Medulla oblongata (tissue), 1 donor: ENCODE measurements at regions not wholly inside any gene's neighbourhood (a gene's known extent, or its start where the extent isn't known, plus 50 kb on each side); places are given as distances from the start of the nearest gene placed in this dataset.

Source experiments
- DNase-seq: peaks from one replicate; pipeline ENCODE4 v3.0.0-alpha.2; 2015; ENCODE audit errors: extremely low spot score

DNA sequence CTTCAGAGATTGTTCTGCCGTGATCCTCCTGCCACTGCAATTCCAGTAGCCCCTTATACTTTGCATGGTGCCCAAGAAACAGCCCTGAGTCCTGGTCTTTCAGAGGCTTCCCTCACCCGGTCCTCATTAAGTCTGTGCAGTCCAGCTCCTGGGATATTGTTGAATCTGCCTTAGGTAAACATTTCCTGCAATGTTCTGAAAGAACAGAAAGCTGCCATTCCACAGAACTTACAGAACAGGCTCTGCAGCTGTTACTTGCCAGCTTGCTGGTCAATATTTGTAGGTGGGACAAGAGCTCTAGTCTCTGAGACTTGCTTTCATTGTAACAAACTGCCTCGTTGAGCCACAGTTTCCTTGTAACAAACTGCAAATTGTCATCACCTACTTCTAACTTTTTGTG, 115.0 kb upstream of the KIF5B start:
- DNase-seq, result no peak

DNA sequence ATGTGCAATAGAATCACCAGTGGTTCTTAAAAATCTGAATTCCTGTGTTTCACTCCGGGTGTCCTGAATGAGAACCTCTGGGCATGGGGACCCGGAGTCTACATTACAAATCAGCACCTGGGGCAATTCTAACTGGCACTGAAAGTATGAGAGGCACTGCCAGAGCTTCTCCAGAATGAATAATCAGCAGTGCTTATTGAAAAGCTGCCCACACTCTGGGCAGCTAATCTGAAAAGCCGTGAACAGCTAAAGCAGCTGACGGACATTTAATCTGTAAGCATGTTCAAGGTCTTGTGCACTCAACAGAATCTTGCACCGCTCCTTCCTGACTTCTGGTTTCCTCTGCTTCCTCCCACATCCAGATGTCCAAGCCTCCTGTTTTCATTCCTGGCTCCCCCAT, 113.3 kb upstream of the KIF5B start:
- DNase-seq, result no peak

DNA sequence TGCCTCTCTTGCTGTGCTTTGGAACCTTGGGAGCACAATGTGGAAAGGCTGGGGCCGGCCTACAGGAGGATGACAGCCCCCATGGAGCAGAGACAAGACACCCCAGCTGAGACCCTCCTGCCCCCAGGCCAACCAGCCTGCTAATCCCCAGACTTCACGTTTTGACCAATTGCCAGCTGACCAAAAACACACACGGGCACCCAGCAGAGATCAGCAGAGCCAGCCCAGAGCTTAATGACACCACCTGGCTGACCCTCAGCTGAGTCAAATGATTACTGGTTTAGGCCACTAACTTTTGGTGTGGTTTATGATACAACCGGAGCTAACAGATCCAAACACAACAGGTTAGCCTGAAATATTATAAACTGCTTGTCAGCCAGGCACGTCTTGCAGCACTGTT, 111.2 kb upstream of the KIF5B start:
- DNase-seq, result no peak

DNA sequence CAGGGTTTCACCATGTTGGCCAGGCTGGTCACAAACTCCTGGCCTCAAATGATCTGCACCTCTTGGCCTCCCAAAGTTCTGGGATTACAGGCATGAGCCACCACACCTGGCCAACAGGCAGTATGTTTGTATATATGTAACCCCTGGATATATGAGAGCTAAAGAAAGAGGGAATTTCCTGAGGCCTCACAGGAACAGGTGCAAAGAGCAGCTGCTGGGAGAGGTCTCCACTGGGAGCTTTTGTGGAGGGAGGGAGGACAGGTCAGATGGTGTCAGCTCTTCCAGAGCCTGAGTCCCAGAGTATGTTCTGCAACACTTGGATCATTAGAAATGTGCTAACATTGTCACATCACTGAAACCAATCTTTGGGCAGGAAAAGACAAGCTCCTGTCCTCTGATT, 110.1 kb upstream of the KIF5B start:
- DNase-seq, result no peak

DNA sequence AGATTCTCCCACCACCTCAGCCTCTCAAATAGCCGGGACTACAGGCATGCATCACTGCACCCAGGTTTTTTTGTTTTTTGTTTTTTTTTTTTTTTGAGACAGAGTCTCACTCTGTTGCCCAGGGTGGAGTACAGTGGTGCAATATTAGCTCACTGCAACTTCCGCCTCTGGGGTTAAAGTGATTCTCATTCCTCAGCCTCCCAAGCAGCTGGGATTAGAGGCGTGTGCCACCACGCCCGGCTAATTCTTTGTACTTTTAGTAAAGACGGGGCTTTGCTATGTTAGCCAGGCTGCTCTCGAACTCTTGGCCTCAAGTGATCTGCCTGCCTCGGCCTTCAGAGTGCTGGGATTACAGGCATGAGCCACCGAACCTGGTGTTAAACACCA, 107.5 kb upstream of the KIF5B start:
- DNase-seq, result no peak

DNA sequence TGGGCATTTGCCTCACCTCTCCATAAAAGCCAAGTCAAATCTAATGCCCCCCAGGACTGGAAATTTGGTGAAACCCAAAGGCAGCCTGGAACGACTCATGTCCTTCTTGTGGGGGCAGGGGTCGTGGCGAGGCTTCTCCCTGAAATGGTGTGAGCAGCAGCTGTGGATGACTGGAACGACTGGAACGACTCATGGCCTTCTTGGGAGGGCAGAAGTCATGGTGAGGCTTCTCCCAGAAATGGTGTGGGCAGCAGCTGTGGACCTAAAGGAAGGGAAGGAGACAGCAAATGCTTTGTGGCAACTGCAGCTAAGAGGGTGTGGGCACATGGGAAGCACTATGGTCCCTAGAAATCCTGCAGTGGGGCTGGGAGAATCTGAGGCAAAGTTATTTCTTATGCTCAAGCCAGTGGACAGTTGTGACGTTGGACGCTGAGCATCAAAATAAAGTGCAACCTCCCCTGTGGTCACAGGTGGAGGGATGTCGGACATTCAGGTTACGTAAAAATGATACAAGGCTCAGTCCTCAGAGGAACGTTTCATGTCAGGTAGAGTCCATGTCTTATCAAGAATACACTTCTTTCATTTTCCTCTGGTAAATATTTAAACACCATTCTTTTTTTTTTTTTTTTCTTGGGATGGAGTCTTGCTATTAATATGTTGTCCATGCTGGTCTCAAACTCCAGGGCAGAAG, 107.0 kb upstream of the KIF5B start:
- DNase-seq, result no peak

DNA sequence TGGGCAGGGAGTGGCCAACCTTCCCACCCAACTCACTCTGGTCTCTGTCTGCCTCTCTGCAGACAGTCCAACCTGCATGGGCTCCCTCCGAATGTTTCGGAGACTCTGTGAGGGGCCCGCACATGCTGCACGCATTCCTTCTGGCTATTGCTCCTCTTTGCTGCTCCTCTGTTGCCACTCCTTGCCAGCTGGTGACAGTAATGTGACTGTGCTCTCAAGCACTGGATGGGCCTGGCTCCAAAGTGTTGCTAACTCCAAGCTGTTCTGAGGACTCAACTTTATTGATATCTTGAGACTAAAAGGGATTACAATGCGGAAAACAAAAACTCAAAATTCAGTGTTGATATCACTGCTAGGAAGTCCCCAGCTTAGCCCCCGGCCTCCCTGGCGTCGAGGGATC, 105.4 kb upstream of the KIF5B start:
- no peak for DNase-seq

DNA sequence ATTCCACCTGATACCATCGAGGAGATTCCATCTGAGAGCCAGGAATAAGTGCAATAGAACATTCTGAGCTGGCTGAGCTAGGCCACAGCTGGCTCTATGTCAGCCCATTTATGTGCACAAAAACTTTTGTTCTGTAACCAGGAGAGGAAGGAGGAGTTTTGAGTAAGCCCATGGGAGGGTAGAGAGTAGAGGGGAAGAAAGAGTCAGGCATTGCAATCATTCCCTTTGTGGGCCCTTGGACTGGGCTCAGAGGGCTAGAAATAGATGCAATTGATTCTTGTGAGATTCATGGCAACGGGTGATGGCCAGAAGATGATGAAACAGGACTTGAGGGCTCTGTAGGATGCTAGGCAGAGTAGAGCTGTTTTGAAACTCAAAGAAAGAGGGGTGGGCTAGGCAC, 104.6 kb upstream of the KIF5B start:
- no peak for DNase-seq

DNA sequence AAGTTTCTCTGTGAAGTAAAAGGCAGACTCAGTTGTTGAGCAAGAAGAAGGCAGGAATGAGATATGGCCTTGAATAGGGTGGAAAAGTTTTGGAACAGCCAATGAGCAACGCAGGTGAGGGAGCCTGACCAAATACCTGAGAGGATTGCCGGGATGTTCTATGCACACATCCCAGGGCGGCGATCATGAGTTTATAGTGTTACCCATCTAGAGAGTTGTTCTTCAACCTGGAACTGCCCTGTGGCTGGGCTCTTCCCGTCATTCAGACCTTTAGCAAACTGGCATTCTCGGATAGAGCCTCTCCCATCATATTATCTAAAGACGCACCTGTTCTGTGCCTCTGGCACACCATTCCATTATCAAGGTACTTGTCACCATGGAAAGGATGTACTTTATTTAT, 103.0 kb upstream of the KIF5B start:
- DNase-seq, result no peak

DNA sequence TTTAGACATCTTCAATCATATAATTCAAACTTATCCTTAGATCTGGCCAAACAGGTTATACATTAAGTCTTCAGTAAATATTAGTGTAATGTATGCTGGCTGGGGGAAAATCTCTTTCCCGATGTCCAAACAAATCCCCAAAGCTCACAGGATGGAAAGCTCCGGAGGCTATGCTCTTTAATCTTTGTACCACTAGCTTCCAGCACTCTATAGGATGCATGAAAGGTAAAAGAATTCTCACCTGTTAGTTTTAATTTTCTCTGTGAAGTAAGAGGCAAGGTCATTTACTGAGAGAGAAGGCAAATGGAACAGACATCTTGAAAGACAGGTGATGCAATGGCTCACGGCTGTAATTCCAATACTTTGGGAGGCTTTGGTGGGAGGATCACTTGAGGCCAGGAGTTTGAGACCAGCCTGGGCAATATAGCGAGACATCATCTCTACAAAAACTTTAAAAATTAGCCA, 99.8 kb upstream of the KIF5B start:
- no peak for DNase-seq

DNA sequence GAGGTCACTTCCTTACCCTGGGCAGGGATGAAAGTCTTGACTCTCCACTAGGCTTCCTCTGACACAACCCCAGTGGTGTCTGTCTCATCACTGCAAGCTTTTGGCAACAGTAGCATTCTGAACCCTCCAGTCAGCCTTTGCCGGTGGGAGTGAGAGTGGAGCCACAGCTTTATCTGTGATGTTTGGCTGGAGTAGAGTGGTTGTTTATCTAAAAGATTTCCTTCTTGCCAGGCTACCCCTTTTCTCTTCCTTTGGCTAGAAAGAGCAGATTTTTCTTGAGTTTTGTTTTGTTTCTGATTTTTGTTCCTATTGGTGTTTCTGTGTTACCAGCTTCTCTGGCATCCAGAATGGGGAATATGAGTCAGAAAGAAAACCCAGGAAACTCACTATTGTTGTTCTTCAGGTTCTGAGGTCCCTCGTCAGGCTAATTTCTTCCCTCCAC, 98.9 kb upstream of the KIF5B start:
- DNase-seq, result no peak

DNA sequence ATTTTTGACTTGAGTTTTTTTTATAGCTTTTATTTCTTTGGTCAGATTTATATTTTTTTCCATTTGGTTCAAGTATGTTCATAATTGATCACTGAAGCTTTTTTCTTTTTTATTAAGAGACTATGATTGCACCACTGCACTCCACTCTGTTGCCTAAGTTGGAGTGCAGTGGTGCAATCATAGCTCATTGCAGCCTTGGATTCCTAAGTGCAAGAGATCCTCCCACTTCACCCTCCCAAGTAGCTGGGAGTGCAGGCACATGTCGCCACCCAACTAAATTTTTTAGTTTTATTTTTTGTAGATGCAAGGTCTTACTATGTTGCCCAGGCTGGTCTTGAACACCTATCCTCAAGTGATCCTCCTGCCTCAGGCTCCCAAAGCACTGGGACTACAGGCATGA, 97.7 kb upstream of the KIF5B start:
- no peak for DNase-seq

DNA sequence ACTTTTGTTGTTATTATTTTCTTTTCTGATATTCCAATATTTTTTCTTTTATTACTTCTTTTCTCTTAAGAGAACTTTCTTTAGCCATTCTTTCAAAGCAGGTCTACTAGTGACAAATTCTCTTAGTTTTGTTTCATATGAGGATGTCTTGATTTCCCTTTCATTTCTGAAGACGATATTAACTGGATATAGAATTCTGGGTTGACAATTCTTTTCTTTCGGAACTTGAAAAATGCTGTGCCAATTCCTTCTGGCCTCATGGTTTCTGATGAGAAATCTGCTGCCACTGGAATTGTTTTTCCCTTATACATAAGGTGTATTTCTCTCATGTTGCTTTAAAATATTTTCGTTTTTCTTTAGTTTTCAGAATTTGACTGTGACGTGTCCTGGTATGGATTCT, 97.0 kb upstream of the KIF5B start:
- no peak for DNase-seq

DNA sequence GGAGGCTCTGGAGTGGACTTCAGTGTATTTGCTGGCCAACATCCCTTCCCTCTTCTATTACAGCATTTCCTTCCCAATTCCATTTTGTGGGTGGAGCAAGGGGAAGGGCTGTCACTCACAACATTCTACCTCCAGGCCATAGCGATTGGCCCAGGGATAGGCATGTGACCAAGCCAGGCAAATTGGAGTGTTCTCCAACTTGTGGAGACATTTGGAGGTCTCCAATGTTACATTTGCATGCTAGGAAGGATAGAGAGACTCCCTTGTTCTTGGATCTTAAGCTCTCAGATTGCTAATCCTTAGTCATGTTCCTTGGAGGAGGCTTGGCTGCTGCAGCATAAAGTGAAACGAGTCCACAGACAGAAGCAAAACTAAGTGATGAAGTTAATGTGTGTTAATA, 95.6 kb upstream of the KIF5B start:
- no peak for DNase-seq

DNA sequence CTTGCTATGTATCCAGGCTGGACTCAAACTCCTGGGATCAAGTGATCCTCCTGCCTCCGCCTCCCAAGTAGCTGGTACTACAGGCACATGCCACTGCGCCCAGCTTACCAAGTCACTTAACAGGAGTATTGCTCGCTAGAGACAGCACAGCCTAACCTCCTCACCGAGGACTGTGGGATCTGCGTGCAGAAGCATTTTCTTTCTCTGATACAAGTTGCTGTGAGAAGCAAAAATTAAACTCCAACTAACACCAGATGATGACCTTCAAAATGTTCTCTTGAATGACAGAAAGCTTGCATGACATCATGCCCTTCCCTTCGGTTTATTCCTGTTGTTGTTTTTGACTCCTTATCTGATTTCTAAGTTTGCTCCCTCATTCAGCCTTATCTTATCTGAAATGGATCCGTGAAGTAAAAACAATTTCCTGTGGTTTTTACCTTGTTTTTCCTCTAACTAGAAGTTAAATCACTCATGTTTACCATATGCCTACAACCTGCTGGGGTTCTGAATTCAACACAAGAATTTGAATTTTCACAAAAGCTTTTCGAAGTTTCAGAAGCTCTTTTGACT, 94.4 kb upstream of the KIF5B start:
- no peak for DNase-seq

DNA sequence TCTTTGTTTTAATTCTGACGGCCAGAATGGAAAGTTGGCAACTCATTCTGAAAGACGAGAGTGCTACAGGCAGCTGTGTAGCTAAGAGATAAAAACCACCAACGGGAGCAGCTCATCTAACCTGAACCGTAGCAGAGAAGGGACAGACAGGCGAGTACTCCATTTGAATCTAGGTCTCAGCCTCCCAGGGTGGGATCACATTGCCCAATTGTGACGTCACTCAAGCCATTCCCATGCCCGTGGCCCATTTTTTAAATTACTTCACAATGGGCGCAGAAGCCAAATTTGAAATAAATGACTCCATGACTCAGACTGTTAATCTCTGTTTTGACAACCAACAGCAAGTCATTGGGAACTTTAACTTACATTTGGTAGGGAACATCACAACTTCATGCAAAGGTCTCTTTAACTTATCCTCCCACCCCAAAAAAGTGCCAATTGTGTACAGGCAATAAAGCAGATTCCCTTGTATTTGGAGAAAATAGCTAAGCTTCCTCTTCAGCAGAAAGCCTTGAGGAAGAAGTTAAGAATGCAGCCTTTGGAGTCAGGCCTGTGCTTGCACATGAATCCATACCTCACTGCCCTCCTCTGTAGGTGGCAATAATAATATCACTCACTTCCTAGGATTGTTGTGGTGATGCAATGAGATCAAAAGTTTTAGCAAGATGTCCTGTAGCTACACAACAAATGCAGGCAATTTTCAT, 93.2 kb upstream of the KIF5B start:
- peak; percentile 3 for DNase-seq

DNA sequence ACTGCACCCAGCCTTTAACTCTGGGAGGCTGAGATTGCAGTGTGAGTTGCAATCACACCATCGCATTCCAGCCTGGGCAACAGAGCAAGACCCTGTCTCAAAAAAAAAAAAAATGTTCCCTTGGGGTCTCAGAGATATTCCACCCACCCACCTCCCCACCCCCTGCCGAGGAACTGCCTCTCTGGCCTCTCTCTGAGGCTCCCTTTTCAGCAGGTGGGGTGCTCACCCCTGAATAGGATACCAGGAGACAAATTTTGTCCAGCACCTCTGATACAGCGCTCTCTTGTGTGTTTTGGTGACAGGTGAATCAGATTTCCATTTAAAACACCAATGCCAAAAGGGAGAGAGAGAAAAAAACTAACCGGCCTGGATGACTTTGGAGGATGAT, 92.6 kb upstream of the KIF5B start:
- DNase-seq, result no peak

DNA sequence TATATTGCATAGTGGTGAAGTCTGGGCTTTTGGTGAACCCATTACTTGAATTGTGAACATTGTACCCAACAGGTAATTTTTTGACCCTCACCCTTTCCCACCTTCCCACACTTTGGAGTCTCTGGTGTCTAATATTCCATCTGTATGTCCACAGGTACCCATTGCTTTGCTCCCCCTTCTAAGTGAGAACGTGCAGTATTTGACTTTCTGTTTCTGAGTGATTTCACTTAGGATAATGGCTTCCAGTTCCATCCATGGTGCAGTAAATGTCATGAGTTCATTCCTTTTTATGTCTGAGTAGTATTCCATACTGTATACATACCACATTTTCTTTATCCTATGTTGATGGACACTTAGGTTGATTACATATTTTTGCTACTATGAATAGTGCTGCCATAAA, 91.5 kb upstream of the KIF5B start:
- DNase-seq, result no peak

DNA sequence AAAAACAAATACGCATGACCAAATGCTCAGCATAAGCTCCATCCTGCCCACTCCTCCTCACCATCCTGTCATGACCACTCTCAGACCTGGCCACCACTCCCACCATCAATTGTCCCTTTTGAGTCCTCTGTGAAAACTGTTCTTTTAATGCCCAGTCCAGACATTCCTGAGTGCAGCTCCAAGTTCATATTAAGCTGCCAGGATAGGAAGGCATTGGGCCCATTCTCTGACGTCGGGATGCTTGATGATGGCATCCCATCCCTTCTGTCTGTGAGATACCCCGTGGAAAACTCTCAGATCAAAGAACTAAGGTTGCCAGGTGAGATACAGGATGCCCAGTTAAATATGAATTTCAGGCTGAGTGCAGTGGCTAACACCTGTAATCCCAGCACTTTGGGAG, 89.9 kb upstream of the KIF5B start:
- no peak for DNase-seq

DNA sequence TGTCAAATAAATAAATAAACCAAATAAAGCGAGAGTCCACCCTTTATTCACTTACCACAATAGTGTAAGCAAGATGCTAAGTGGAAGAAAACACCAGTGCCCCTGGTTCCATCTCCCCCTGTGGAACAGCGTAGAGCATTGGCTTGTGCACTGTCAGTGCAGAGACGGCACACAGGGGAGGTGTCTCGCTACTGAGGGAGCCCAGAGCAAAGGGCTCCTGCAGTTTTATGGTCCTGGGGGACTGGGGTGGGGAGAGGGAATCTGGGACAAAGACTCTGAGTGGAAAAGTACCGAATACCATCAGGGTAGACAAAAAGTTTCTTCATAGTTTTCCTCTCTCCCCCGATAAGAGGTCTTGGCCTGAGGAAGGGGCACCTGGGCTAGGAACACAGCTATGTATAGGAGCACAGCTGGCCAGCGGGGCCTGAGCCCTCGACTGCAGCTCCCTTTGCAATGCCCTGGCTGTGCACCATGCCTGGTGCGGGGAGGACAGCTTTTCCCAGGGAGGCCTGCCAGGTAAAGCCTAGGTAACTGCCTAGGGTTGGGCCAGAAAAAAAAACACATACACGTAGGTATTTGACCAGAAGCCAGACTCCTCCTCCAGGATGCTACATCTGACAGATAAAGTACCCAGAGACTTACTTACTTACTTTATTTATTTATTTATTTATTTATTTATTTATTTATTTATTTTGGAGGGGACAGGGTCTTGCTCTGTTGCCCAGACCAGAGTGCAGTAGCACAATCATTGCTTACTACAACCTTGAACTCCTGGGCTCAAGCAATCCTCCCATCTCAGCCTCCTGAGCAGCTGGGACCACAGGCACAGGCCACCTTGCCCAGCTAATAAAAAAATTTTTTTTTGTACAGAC, 88.8 kb upstream of the KIF5B start:
- no peak for DNase-seq

DNA sequence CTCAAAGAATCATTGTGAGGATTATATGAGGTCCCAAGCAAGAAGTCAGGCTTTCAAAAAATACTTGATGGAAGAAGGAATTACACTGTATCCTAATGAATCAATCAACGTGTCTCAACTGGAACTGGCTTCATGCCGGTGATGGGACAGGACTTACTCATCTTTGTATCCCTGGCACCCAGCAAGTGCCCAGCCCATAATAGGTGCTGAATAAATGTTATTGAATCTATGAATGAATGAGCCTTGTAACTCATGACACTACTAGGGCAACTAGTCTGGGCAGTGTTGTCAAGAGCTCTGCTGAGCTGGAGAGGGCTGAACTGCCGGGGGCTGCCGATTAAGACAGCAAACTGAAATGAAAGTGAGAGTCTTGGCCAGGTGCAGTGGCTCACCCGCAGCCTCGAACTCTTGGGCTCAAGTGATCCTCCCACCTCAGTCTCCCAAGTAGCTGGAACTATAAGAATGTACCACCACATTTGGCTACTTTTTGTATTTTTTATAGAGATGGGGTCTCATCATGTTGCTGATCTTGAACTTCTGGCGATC, 87.2 kb upstream of the KIF5B start:
- no peak for DNase-seq

DNA sequence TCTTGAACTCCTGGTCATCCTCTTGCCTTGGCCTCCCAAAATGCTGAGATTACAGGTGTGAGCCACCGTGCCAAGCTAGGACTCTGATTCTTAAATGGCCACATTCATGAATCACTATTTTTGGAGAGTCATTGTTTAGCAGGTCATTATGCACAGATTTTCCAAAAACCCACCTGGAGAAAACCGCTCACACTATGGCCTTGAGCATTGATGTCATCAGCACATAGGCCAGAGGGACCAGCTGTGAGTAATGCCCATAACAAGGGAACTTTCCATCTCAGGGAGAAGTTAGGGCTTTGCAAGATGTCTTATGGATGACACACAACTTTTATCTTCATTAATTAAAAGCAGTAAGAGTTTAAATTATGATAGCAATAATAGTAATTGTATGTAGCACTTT, 86.4 kb upstream of the KIF5B start:
- DNase-seq, result no peak
